IPS-20b (cell line): ENCODE measurements at regions not wholly inside any gene's neighbourhood (a gene's known extent, or its start where the extent isn't known, plus 50 kb on each side); places are given as distances from the start of the nearest gene placed in this dataset.
"Not testable (repeated sequence)": the region's sequence is repeated elsewhere in the genome, so short reads cannot be mapped to it uniquely, and the experiment has no call there.

Experiments
- H3K27ac ChIP-seq: one replicate; pipeline ENCODE4 v1.5.1; 2013; ENCODE audit warnings: low read length
- H3K27me3 ChIP-seq: 2 replicates; pipeline ENCODE4 v1.6.1; 2013; ENCODE audit warnings: mild to moderate bottlenecking, low read length, inconsistent platforms; ENCODE audit not compliant: insufficient read depth
- H3K36me3 ChIP-seq: 2 replicates; pipeline ENCODE4 v1.6.1; 2013; ENCODE audit warnings: low read depth, mild to moderate bottlenecking, inconsistent platforms, low read length, moderate library complexity; ENCODE audit not compliant: insufficient read depth
- H3K4me1 ChIP-seq: 2 replicates; pipeline ENCODE4 v1.6.1; 2013; ENCODE audit warnings: mild to moderate bottlenecking, control low read depth, inconsistent platforms, low read length, moderate library complexity; ENCODE audit not compliant: insufficient read depth
- H3K4me3 ChIP-seq: 2 replicates; pipeline ENCODE4 v1.5.1; 2013; ENCODE audit warnings: mild to moderate bottlenecking, low read length, inconsistent platforms
- H3K9ac ChIP-seq: 2 replicates; pipeline ENCODE4 v1.6.1; 2013; ENCODE audit warnings: low read depth, mild to moderate bottlenecking, inconsistent platforms, low read length, moderate library complexity
- H3K9me3 ChIP-seq: 2 replicates; pipeline ENCODE4 v1.6.1; 2013; ENCODE audit warnings: mild to moderate bottlenecking, low read depth, low read length, inconsistent platforms; ENCODE audit not compliant: insufficient read depth

DNA sequence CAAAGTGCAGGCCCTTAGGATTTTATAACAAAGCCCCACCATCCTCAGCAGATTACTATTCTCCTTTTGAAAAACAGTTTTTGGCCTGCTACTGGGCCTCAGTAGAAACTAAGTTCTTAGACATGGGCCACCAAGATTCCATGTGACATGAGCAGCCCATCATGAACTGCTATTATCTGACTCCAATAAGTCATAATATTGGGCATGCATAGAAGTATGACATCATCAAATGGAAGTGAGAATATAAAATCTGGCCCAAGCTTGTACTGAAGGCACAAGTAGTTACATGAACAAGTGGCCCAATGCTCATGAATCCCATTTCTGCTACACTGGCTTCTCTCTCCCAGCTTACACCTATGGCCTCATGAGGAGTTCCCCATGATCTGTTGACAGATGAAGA is 404.8 kb downstream of the EPHA5 start:
- Histone ChIP-seq H3K9ac (no peak overlapping the region), H3K4me1 (no peaks in the 10 kb centered on the region), H3K27me3 (no peaks in the 10 kb centered on the region), H3K27ac (no peak overlapping the region), H3K4me3 (no peak overlapping the region), H3K9me3 (no peaks in the 10 kb centered on the region), H3K36me3 (no peaks in the 10 kb centered on the region)

DNA sequence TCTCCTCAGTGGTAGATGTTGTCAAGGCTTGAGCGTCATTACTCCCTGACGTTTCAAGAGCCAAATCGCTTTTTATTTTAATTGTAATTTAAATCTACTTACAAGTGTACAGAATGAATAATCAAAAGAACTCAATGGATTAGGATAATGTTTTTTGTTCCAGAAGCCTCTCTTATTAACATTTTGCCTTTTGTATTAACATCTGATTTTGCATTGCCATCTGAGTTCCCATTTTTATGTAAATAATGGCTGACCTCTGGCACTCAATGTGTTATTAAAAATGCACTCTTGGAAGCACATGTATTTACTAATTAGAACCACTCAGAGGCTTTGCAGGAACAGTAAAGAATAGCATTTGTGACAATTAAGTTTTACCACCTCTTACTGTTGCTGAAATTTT is 411.0 kb downstream of the EPHA5 start:
- Histone ChIP-seq H3K4me3 (no peak overlapping the region), H3K36me3 (no peaks in the 10 kb centered on the region), H3K4me1 (peaks cover 8% of the 10 kb centered on the region), H3K9ac (no peak overlapping the region), H3K27ac (no peak overlapping the region), H3K9me3 (no peaks in the 10 kb centered on the region), H3K27me3 (no peaks in the 10 kb centered on the region)

DNA sequence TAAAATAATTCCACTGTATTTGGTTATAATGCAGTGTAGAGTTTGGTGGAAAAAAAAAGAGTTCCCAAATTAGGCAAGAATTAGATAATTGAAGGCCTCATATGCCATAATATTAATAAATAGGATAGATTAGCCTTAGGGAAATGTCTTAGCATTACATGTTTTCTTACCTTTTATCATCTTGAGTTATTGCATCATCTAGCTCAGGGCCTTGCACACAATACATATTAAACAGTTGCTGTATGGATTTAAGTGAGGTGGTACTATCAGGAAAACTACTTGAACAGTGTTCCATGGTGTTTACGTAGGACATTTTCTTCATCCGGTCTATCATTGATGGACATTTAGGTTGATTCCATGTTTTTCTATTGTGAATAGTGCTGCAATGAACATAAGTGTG is 419.4 kb downstream of the EPHA5 start:
- H3K4me1 ChIP-seq: no peaks in the 10 kb centered on the region
- H3K4me3 ChIP-seq: no peak overlapping the region

DNA sequence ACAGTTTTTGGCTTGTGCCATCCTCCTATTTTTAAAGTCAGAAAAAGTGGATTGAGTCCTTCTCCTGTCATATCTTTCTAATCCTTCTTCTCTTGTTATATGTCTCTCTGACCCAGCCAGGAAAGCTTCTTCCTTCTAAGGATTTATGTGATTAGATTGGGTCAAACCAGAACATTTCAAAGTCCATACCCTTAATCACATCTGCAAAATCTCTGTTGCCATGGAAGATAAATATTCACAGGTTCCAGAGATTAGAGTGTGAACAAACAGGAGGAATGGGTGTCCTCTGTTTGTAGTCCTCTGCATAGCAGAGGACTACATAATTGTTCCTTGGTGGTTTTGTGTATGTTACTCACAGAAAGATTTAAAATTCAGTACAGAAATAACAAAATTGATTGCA is 421.2 kb downstream of the EPHA5 start:
- no peak overlapping the region for H3K4me3 ChIP-seq
- no peaks in the 10 kb centered on the region for H3K36me3 ChIP-seq
- H3K9me3 ChIP-seq: no peaks in the 10 kb centered on the region
- H3K9ac ChIP-seq: no peak overlapping the region
- H3K27me3 ChIP-seq: no peaks in the 10 kb centered on the region
- H3K4me1 ChIP-seq: no peaks in the 10 kb centered on the region
- H3K27ac ChIP-seq: no peak overlapping the region

More for the DNA sequence above, 419.4 kb downstream of the EPHA5 start:
- Histone ChIP-seq H3K27ac (no peak overlapping the region), H3K9me3 (no peaks in the 10 kb centered on the region), H3K36me3 (no peaks in the 10 kb centered on the region), H3K27me3 (no peaks in the 10 kb centered on the region), H3K9ac (no peak overlapping the region)

DNA sequence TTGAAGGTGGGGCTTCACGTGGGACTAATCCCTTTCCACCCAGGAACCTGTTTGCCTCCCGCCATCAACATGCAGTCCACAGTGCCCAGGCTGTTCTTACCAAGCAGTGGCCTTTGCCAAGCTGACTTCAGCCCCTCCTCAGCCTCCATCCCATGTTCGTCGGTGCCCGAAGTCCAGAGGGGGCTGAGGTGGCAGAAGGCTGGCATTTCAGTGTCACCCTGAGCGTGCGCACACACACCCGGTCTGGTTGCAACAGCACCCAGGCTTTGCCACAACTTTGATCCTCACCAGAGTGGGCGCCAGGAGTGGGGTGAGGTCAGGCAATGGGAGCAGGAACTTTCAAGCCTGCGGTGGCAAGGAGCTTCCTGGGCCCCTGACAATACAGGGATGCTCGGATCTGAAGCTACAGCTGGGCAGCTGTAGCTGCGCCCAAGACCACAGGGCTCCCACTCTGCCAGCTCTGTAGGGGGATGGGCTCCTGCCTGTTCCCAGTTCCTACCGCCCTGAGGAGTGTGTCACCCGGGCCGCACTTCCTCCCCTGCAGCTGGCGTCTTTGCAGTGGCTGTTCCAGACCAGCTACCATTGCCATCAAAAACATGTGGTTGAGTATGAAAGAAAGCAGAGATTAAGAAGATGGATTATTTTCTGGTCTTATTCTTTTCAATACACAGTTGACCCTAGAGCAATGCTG is 428.0 kb downstream of the EPHA5 start:
- H3K9me3 ChIP-seq: no peaks in the 10 kb centered on the region
- H3K27me3 ChIP-seq: no peaks in the 10 kb centered on the region
- no peak overlapping the region for H3K27ac ChIP-seq
- H3K4me3 ChIP-seq: no peak overlapping the region
- no peaks in the 10 kb centered on the region for H3K4me1 ChIP-seq
- no peak overlapping the region for H3K9ac ChIP-seq
- no peaks in the 10 kb centered on the region for H3K36me3 ChIP-seq

DNA sequence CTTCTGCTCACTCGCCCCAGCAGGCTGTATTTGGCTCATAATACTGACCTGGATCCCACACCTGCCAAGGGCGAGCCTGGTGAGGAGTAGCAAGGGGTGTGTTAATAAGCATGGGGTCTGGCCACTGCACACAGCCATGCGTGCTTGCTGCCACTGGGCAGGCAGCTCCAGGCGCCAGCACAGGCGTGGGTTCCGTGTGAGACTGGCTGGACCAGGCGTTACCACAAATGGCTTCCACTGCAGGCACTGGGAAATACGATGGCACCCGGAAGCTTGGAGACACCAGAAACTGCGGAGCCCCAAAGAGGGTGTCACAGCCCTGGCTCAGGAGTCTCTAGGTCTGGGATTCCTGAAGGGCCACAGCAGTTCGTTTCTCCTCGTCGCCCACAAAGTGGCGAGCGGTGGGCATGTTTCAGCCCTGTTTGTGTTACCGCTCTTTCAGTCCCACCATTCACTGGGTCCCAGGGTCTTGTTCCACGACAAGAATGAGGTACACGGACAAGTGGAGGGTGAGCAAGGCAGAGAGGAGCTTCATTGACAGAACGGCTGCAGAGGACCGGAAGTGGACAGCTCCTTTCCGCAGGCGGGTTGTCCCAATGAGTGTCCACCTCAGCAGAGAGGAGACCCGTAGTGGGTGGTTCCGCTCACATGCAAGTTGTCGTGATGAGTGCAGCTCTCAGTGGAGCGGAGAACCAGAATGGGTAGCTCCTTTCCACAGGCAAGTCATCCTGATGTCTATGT is 428.9 kb downstream of the EPHA5 start:
- Histone ChIP-seq H3K4me1 (no peaks in the 10 kb centered on the region), H3K27me3 (no peaks in the 10 kb centered on the region), H3K36me3 (no peaks in the 10 kb centered on the region), H3K9ac (no peak overlapping the region), H3K4me3 (no peak overlapping the region), H3K27ac (no peak overlapping the region), H3K9me3 (no peaks in the 10 kb centered on the region)

DNA sequence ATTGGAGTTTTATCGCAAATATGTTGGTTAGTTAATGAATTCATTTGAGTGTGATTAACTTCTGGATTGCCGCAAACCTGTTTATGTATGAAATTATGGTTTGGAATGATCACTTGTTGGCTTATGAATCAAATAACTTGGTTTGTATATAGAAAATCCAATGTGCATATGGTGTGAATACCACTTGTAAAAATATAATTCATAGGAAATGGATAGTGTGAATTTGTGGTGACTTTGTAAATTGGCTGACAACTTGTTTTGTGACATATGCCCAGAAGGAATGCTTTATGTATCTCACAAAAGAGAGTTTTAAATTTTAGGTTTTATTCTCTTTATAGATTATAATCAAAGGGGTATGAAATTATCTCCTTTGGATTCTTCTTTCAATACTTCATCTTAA is 436.2 kb downstream of the EPHA5 start:
- H3K9me3 ChIP-seq: no peaks in the 10 kb centered on the region
- H3K4me1 ChIP-seq: no peaks in the 10 kb centered on the region
- no peak overlapping the region for H3K9ac ChIP-seq
- H3K27ac ChIP-seq: no peak overlapping the region
- no peaks in the 10 kb centered on the region for H3K36me3 ChIP-seq
- no peaks in the 10 kb centered on the region for H3K27me3 ChIP-seq
- no peak overlapping the region for H3K4me3 ChIP-seq

DNA sequence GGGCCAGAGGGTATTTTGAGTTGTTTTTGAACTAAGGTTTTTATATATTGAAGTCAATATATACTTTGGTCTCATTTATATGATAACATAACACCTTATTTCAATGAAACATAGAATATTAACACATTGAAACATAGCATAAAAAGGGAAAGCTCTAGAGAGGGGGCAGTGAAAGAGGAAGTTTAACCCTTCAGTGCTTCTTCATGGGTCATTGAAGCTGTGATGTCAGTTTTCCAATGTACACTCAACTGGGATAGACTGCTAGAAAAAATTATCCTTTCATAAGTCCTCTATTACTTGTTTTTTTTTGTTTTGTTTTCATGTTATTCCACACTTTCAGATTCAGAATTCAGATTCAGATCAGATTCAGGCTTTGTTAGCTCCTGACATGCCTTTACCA is 442.7 kb downstream of the EPHA5 start:
- Histone ChIP-seq H3K4me3 (no peak overlapping the region), H3K27me3 (no peaks in the 10 kb centered on the region), H3K9me3 (no peaks in the 10 kb centered on the region), H3K4me1 (no peaks in the 10 kb centered on the region), H3K9ac (no peak overlapping the region), H3K36me3 (no peaks in the 10 kb centered on the region), H3K27ac (no peak overlapping the region)

DNA sequence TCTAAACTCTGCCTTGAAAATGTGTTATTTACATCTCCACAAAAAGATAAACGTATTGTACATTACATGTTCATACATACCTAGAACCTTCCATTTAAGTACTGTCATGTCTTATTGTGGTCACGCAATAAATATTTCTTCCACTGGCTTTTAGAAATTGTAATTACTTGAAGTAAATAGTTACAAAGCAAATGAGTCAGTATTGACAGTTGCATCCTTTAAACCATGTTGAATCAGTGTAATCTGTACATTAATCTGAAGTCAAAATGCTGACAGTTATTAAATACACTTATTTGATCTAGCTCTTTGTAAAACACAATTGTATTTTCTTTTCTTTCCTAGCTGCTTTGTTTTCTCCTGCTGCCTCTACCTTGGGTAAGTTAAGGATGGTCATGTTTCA is 446.7 kb downstream of the EPHA5 start:
- H3K4me1 ChIP-seq: no peaks in the 10 kb centered on the region
- H3K9ac ChIP-seq: no peak overlapping the region
- H3K27ac ChIP-seq: no peak overlapping the region
- no peaks in the 10 kb centered on the region for H3K9me3 ChIP-seq
- no peak overlapping the region for H3K4me3 ChIP-seq
- H3K36me3 ChIP-seq: no peaks in the 10 kb centered on the region
- H3K27me3 ChIP-seq: no peaks in the 10 kb centered on the region

DNA sequence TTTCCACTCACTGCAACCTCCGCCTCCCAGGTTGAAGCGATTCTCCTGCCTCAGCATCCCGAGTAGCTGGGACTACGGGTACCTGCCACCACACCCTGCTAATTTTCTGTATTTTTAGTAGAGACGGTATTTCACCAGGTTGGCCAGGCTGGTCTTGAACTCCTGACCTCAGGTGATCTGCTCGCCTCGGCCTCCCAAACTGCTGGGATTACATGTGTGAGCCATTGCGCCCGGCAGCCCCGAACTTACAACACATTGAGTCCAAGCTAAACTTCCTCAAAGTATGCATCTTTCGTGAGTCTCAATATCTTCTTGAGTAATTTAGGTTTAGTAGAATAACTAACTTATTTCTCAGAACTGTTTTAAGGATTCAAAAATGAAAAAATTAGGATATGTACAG is 447.2 kb downstream of the EPHA5 start:
- not testable (repeated sequence) for H3K9me3 ChIP-seq, H3K27ac ChIP-seq, H3K36me3 ChIP-seq, H3K4me1 ChIP-seq, H3K9ac ChIP-seq, H3K27me3 ChIP-seq, H3K4me3 ChIP-seq

DNA sequence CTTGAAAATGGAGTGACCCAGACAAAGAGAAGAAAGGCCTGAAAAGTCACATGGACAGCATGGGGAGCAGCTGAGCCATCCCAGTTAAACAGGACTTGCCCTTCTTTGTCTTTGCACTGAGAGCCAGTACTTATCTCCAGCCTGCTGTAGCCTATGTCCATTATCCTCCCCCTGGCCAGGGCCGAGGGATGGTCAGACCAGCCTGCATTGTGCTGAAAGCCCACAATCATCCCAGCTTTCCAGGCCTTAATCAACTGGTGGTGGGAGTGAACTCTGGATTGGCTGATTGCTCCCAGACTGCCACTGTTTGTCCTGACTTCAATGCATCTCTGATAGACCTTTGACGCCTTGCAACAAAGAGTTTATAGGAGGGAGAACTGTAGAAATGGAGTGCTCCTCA is 453.1 kb downstream of the EPHA5 start:
- H3K27ac ChIP-seq: no peak overlapping the region
- H3K9me3 ChIP-seq: no peaks in the 10 kb centered on the region
- no peaks in the 10 kb centered on the region for H3K36me3 ChIP-seq
- H3K4me3 ChIP-seq: no peak overlapping the region
- peaks cover 8% of the 10 kb centered on the region for H3K4me1 ChIP-seq
- no peaks in the 10 kb centered on the region for H3K27me3 ChIP-seq
- no peak overlapping the region for H3K9ac ChIP-seq

DNA sequence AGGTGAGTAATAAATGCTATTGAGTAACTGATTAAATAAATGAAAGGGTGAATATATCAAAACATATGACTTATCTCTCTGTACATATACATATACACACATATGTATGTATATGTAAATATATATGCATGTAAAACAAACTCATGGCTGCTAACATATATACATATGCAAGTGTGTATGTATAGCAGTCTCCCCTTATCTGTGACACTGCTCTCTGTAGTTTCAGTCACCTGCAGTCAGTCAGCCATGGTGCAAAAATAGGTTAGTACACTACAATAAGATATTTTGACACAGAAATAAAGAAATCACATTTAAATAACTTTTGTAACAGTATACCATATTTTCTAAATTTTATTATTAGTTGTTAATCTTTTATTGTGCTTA is 467.4 kb downstream of the EPHA5 start:
- H3K36me3 ChIP-seq: no peaks in the 10 kb centered on the region
- H3K9ac ChIP-seq: no peak overlapping the region
- no peaks in the 10 kb centered on the region for H3K27me3 ChIP-seq
- no peak overlapping the region for H3K27ac ChIP-seq
- no peak overlapping the region for H3K4me3 ChIP-seq
- no peaks in the 10 kb centered on the region for H3K4me1 ChIP-seq
- no peaks in the 10 kb centered on the region for H3K9me3 ChIP-seq
